GM12891 (cell line): ENCODE measurements at regions not wholly inside any gene's neighbourhood (a gene's known extent, or its start where the extent isn't known, plus 50 kb on each side); places are given as distances from the start of the nearest gene placed in this dataset.

Experiments used
- POLR2A ChIP-seq: IDR thresholded peaks from 2 replicates; pipeline ENCODE4 v1.6.1; 2011; ENCODE audit warnings: low read depth, low read length, control low read depth
- SPI1 ChIP-seq: IDR thresholded peaks from 2 replicates; pipeline ENCODE4 v1.6.1; 2011; ENCODE audit warnings: low read depth, low read length, control low read depth
- TAF1 ChIP-seq: IDR thresholded peaks from 2 replicates; pipeline ENCODE4 v1.6.1; 2011; ENCODE audit warnings: low read depth, low read length, control low read depth

DNA sequence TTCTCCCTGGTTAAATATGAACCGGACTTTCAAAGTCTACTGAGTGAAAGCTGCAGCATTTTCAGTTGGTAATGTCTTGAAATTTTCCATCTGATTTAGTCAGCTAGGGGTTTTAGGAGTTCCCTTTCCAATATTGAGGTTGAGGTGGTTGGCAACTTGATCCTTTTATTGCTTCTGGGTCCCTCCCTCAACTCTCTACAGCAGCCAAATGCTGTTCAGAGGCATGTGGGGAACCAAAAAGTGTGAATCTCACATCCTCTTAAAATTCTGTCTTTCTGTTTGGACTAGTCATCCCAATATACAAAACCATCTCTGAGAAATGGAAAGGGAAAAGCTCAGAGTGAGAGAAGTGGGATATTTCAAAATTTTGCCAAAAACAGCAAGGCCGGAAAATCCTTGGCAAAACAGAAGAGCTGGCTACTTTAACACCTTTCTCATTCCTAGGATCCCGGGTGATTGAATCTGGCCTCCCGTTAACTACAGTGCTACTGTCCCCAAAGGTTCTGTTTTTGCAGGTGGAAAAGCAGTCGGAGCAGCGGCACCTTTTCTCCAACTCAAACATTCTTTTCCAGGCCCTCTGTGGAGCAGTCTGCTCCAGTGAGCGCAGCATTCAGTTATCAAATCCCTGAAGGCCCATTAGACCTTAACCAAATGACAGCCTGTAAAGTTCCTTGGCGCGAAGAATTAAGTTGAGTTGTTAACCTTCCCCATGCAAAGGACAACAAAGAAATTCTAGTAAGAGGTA is 345.9 kb upstream of the NUDT12 start:
- TF ChIP-seq POLR2A (no peak), SPI1 (no peak), TAF1 (no peak)
